SJSA1 (cell line): ENCODE measurements at regions not wholly inside any gene's neighbourhood (a gene's known extent, or its start where the extent isn't known, plus 50 kb on each side); places are given as distances from the start of the nearest gene placed in this dataset.
"Not testable (repeated sequence)": the region's sequence is repeated elsewhere in the genome, so short reads cannot be mapped to it uniquely, and the experiment has no call there.

Experiments
- DNase-seq, 2 experiments: peaks; one replicate each; pipeline ENCODE4 v3.0.0-alpha.2; 2015 to 2020; ENCODE audit warnings: low spot score in 2 of 2, low read depth in 1 of 2
- H3K27ac ChIP-seq: fragments of 250-450 bp; sonication (Bioruptor Pico); 2 replicates; pipeline ENCODE4 v1.5.1; 2020; ENCODE audit warnings: mild to moderate bottlenecking, moderate library complexity
- H3K27me3 ChIP-seq: fragments of 250-450 bp; sonication (Bioruptor Pico); replicated peaks from 2 replicates; pipeline ENCODE4 v1.5.1; 2020; ENCODE audit warnings: mild to moderate bottlenecking, moderate library complexity
- H3K36me3 ChIP-seq: fragments of 250-450 bp; sonication (Bioruptor Pico); 2 replicates; pipeline ENCODE4 v1.5.1; 2020; ENCODE audit warnings: mild to moderate bottlenecking
- H3K4me1 ChIP-seq: fragments of 250-450 bp; sonication (Bioruptor Pico); replicated peaks from 2 replicates; pipeline ENCODE4 v1.6.1; 2021; ENCODE audit warnings: mild to moderate bottlenecking
- H3K4me3 ChIP-seq: fragments of 250-450 bp; sonication (Bioruptor Pico); 2 replicates; pipeline ENCODE4 v1.5.1; 2020; ENCODE audit warnings: mild to moderate bottlenecking
- H3K9me3 ChIP-seq: fragments of 250-450 bp; sonication (Bioruptor Pico); replicated peaks from 2 replicates; pipeline ENCODE4 v1.5.1; 2020; ENCODE audit warnings: mild to moderate bottlenecking

GRCh38 chr12:67716817-67717216 lies 68.3 kb downstream of the DYRK2 start:
- no peaks in the 10 kb centered on the region for H3K9me3 ChIP-seq
- H3K27me3 ChIP-seq = peaks cover 4% of the 10 kb centered on the region; the same call in 1 of the 2 replicates
- no peak overlapping the region for H3K27ac ChIP-seq
- peaks cover 37% of the 10 kb centered on the region for H3K4me1 ChIP-seq
- H3K36me3 ChIP-seq = no peaks in the 10 kb centered on the region
- peak in 1 of 2 experiments; percentile 11 for DNase-seq
- no peak overlapping the region for H3K4me3 ChIP-seq

DNA sequence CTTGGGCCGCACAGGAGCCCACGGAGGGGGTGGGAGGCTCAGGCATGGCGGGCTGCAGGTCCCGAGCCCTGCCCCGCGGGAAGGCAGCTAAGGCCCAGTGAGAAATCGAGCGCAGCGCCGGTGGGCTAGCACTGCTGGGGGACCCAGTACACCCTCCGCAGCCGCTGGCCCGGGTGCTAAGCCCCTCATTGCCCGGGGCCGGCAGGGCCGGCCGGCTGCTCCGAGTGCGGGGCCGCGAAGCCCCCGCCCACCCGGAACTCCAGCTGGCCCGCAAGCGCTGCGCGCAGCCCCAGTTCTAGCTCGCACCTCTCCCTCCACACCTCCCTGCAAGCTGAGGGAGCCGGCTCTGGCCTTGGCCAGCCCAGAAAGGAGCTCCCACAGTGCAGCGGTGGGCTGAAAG lies 70.8 kb downstream of the DYRK2 start:
- not testable (repeated sequence) for H3K27ac ChIP-seq, H3K36me3 ChIP-seq, DNase-seq, H3K9me3 ChIP-seq, H3K27me3 ChIP-seq, H3K4me3 ChIP-seq
- peaks cover 33% of the 10 kb centered on the region for H3K4me1 ChIP-seq

DNA sequence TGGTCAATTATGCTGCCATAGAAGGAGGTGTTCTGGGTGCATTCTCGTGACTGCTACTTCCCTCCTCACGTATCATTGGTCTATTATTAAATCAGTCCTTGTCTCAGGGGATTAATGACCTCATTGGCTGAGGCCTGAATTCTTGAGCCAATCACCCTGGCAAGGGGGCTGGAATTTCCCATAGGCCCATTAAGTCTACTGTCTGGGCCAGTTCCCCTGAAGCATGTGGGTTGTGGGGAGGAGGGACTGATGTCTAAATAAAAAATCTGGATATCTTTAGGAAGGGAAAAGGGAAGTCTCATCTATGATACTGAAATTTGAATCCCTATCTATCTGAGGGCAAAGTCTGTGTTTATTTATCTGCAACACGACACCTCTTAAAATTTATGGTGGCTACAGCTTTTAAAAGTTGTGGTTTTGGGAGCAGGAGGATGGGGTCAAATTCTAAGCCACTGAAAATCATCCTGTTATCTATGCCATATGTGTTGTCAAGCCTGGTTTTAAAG lies 71.9 kb downstream of the DYRK2 start:
- Histone ChIP-seq H3K9me3 (no peaks in the 10 kb centered on the region), H3K4me3 (no peak overlapping the region), H3K36me3 (no peaks in the 10 kb centered on the region), H3K4me1 (peaks cover 23% of the 10 kb centered on the region), H3K27me3 (no peaks in the 10 kb centered on the region), H3K27ac (no peak overlapping the region)
- DNase-seq = no peak

GRCh38 chr12:67721248-67721647 lies 72.7 kb downstream of the DYRK2 start:
- H3K4me1 ChIP-seq = peaks cover 18% of the 10 kb centered on the region

GRCh38 chr12:67722296-67722695 lies 73.8 kb downstream of the DYRK2 start:
- Histone ChIP-seq H3K4me1 (peaks cover 7% of the 10 kb centered on the region), H3K4me3 (no peak overlapping the region), H3K27me3 (no peaks in the 10 kb centered on the region), H3K36me3 (no peaks in the 10 kb centered on the region), H3K27ac (no peak overlapping the region), H3K9me3 (no peaks in the 10 kb centered on the region)
- no peak for DNase-seq

More at GRCh38 chr12:67721248-67721647, 72.7 kb downstream of the DYRK2 start:
- H3K4me3 ChIP-seq = no peak overlapping the region
- H3K27ac ChIP-seq = no peak overlapping the region
- no peak for DNase-seq
- no peaks in the 10 kb centered on the region for H3K27me3 ChIP-seq
- H3K36me3 ChIP-seq = no peaks in the 10 kb centered on the region
- H3K9me3 ChIP-seq = no peaks in the 10 kb centered on the region

GRCh38 chr12:67726868-67727267 lies 78.3 kb downstream of the DYRK2 start:
- Histone ChIP-seq H3K27me3 (no peaks in the 10 kb centered on the region), H3K27ac (no peak overlapping the region), H3K4me3 (no peak overlapping the region)

GRCh38 chr12:67727702-67728666 lies 79.4 kb downstream of the DYRK2 start:
- Histone ChIP-seq H3K9me3 (no peaks in the 10 kb centered on the region), H3K4me3 (no peak overlapping the region), H3K4me1 (no peaks in the 10 kb centered on the region), H3K27ac (no peak overlapping the region), H3K27me3 (no peaks in the 10 kb centered on the region), H3K36me3 (no peaks in the 10 kb centered on the region)
- no peak for DNase-seq

More at GRCh38 chr12:67726868-67727267, 78.3 kb downstream of the DYRK2 start:
- Histone ChIP-seq H3K4me1 (no peaks in the 10 kb centered on the region), H3K9me3 (no peaks in the 10 kb centered on the region), H3K36me3 (no peaks in the 10 kb centered on the region)
- DNase-seq = no peak

- Histone ChIP-seq H3K27ac (no peak overlapping the region), H3K4me3 (no peak overlapping the region), H3K9me3 (no peaks in the 10 kb centered on the region), H3K4me1 (no peaks in the 10 kb centered on the region), H3K36me3 (no peaks in the 10 kb centered on the region), H3K27me3 (no peaks in the 10 kb centered on the region)
- DNase-seq = no peak
These were observed 84.3 kb downstream of the DYRK2 start for GRCh38 chr12:67732857-67733256.

GRCh38 chr12:67735868-67736267 lies 87.3 kb downstream of the DYRK2 start:
- Histone ChIP-seq H3K9me3 (no peaks in the 10 kb centered on the region), H3K4me1 (peaks cover 6% of the 10 kb centered on the region), H3K27me3 (no peaks in the 10 kb centered on the region), H3K36me3 (no peaks in the 10 kb centered on the region), H3K4me3 (no peak overlapping the region), H3K27ac (no peak overlapping the region)
- no peak for DNase-seq

GRCh38 chr12:67740711-67741110 lies 92.2 kb downstream of the DYRK2 start:
- Histone ChIP-seq H3K36me3 (no peaks in the 10 kb centered on the region), H3K27ac (no peak overlapping the region), H3K9me3 (no peaks in the 10 kb centered on the region), H3K4me3 (no peak overlapping the region), H3K27me3 (no peaks in the 10 kb centered on the region), H3K4me1 (peaks cover 30% of the 10 kb centered on the region)
- no peak for DNase-seq

GRCh38 chr12:67741270-67741669 lies 92.7 kb downstream of the DYRK2 start:
- Histone ChIP-seq H3K4me3 (no peak overlapping the region), H3K4me1 (peaks cover 30% of the 10 kb centered on the region), H3K27ac (no peak overlapping the region), H3K27me3 (no peaks in the 10 kb centered on the region), H3K36me3 (no peaks in the 10 kb centered on the region), H3K9me3 (no peaks in the 10 kb centered on the region)
- no peak for DNase-seq

GRCh38 chr12:67742461-67742860 lies 93.9 kb downstream of the DYRK2 start:
- H3K4me3 ChIP-seq = no peak overlapping the region
- no peaks in the 10 kb centered on the region for H3K27me3 ChIP-seq
- no peaks in the 10 kb centered on the region for H3K36me3 ChIP-seq
- peak in 1 of 2 experiments; percentile 48 for DNase-seq
- H3K9me3 ChIP-seq = no peaks in the 10 kb centered on the region
- H3K27ac ChIP-seq = no peak overlapping the region
- peaks cover 30% of the 10 kb centered on the region for H3K4me1 ChIP-seq

GRCh38 chr12:67747869-67748742 lies 99.6 kb downstream of the DYRK2 start:
- Histone ChIP-seq H3K9me3 (no peaks in the 10 kb centered on the region), H3K36me3 (no peaks in the 10 kb centered on the region), H3K4me3 (no peak overlapping the region), H3K27me3 (no peaks in the 10 kb centered on the region), H3K27ac (peak overlapping the region; percentile 30), H3K4me1 (peaks cover 26% of the 10 kb centered on the region)
- DNase-seq = peak in 1 of 2 experiments; percentile 38

- Histone ChIP-seq H3K4me3 (no peak overlapping the region), H3K27ac (peak overlapping the region; percentile 30), H3K9me3 (no peaks in the 10 kb centered on the region), H3K4me1 (peaks cover 24% of the 10 kb centered on the region), H3K27me3 (no peaks in the 10 kb centered on the region), H3K36me3 (no peaks in the 10 kb centered on the region)
- no peak for DNase-seq
These were observed 100.1 kb downstream of the DYRK2 start for GRCh38 chr12:67748743-67749040.
